Keratinocyte (primary cell): ENCODE measurements at regions not wholly inside any gene's neighbourhood (a gene's known extent, or its start where the extent isn't known, plus 50 kb on each side); places are given as distances from the start of the nearest gene placed in this dataset.

Source experiments
- EZH2 ChIP-seq: IDR thresholded peaks from one replicate; pipeline ENCODE4 v1.6.1; 2012; ENCODE audit warnings: inconsistent platforms, mild to moderate bottlenecking, low read length, moderate library complexity
- TF ChIP-seq, protein P1 (sequence below), 3 experiments: IDR thresholded peaks in 1 of 3; conservative IDR thresholded peaks in 1 of 3; optimal IDR thresholded peaks in 1 of 3; 2 replicates in 2 of 3; 3 replicates in 1 of 3; pipeline versions ENCODE3 to v1.5.1; 2011; ENCODE audit warnings: low read length in 3 of 3, mild to moderate bottlenecking in 3 of 3, moderate library complexity in 2 of 3, control low read depth in 1 of 3, inconsistent platforms in 1 of 3; ENCODE audit not compliant: insufficient read depth in 2 of 3; ENCODE audit errors: extremely low read depth in 1 of 3

- TF ChIP-seq, protein P1, sequence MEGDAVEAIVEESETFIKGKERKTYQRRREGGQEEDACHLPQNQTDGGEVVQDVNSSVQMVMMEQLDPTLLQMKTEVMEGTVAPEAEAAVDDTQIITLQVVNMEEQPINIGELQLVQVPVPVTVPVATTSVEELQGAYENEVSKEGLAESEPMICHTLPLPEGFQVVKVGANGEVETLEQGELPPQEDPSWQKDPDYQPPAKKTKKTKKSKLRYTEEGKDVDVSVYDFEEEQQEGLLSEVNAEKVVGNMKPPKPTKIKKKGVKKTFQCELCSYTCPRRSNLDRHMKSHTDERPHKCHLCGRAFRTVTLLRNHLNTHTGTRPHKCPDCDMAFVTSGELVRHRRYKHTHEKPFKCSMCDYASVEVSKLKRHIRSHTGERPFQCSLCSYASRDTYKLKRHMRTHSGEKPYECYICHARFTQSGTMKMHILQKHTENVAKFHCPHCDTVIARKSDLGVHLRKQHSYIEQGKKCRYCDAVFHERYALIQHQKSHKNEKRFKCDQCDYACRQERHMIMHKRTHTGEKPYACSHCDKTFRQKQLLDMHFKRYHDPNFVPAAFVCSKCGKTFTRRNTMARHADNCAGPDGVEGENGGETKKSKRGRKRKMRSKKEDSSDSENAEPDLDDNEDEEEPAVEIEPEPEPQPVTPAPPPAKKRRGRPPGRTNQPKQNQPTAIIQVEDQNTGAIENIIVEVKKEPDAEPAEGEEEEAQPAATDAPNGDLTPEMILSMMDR (optimal IDR thresholded peaks at IDR 0.05 in 1 of 3, IDR thresholded peaks at IDR 0.05 in 1 of 3, conservative IDR thresholded peaks at IDR 0.05 in 1 of 3; ENCODE audit: extremely low read depth in 1 of 3, insufficient read depth in 2 of 3, low read length in 3 of 3): no peak
- TF ChIP-seq EZH2: no peak
Measured at GRCh38 chr13:105735281-105735680, 800.2 kb downstream of the EFNB2 start.
